ENCODE measurements at regions not wholly inside any gene's neighbourhood (a gene's known extent, or its start where the extent isn't known, plus 50 kb on each side); places are given as distances from the start of the nearest gene placed in this dataset.

GRCh38 chr4:96342790-96343455 is 503.0 kb downstream of the PDHA2 start:
- no peak for DNase-seq
- CTCF ChIA-PET, result no interaction called here
- Mint-ChIP-seq H3K36me3 (ENCODE audit: insufficient read depth, unreplicated experiment) (no peaks in the 10 kb centered on the region), H3K27me3 (ENCODE audit: insufficient read depth, unreplicated experiment) (no peaks in the 10 kb centered on the region), H3K4me3 (ENCODE audit: unreplicated experiment) (no peak overlapping the region), H3K9me3 (ENCODE audit: unreplicated experiment) (no peaks in the 10 kb centered on the region), H3K27ac (ENCODE audit: unreplicated experiment) (no peak overlapping the region), H3K4me1 (ENCODE audit: low read depth, unreplicated experiment) (no peaks in the 10 kb centered on the region)
- no peak for TF ChIP-seq CTCF (IDR thresholded peaks at IDR 0.05; ENCODE audit: insufficient read depth in 1 of 2, low read depth in 1 of 2, low read length in 1 of 2, severe bottlenecking in 1 of 2, unreplicated experiment in 1 of 2)
- BruUV-seq (replicated peaks), result no TSS peak
- Histone ChIP-seq H3K4me3 (ENCODE audit: low read depth, low read length) (no peak overlapping the region), H3K4me1 (no peaks in the 10 kb centered on the region), H3K27me3 (replicated peaks; ENCODE audit: control insufficient read depth, insufficient read depth, low read length) (no peaks in the 10 kb centered on the region), H3K36me3 (ENCODE audit: control insufficient read depth, insufficient read depth, low read length) (no peaks in the 10 kb centered on the region), H3K9me3 (no peaks in the 10 kb centered on the region)
- POLR2A ChIA-PET, result no interaction called here
- intact Hi-C loops (cut with micrococcal nuclease; ENCODE audit: unreplicated experiment), result no loop called here

- Histone ChIP-seq H3K27me3 (replicated peaks; ENCODE audit: control insufficient read depth, insufficient read depth, low read length) (no peaks in the 10 kb centered on the region), H3K36me3 (ENCODE audit: control insufficient read depth, insufficient read depth, low read length) (no peaks in the 10 kb centered on the region), H3K4me3 (ENCODE audit: low read depth, low read length) (no peak overlapping the region), H3K9me3 (no peaks in the 10 kb centered on the region), H3K4me1 (no peaks in the 10 kb centered on the region)
- no peak overlapping the region for H3K27ac Mint-ChIP-seq (ENCODE audit: unreplicated experiment)
- no peaks in the 10 kb centered on the region for H3K36me3 Mint-ChIP-seq (ENCODE audit: insufficient read depth, unreplicated experiment)
- H3K4me3 Mint-ChIP-seq (ENCODE audit: unreplicated experiment), result no peak overlapping the region
- intact Hi-C loops (cut with micrococcal nuclease; ENCODE audit: unreplicated experiment), result no loop called here
- no peak for TF ChIP-seq CTCF (IDR thresholded peaks at IDR 0.05; ENCODE audit: insufficient read depth in 1 of 2, low read depth in 1 of 2, low read length in 1 of 2, severe bottlenecking in 1 of 2, unreplicated experiment in 1 of 2)
- ChIA-PET POLR2A (no interaction called here), CTCF (no interaction called here)
- no peaks in the 10 kb centered on the region for H3K4me1 Mint-ChIP-seq (ENCODE audit: low read depth, unreplicated experiment)
- no peak for DNase-seq
- no peaks in the 10 kb centered on the region for H3K9me3 Mint-ChIP-seq (ENCODE audit: unreplicated experiment)
- no peaks in the 10 kb centered on the region for H3K27me3 Mint-ChIP-seq (ENCODE audit: insufficient read depth, unreplicated experiment)
- no TSS peak for BruUV-seq (replicated peaks)
These were observed 503.9 kb downstream of the PDHA2 start for GRCh38 chr4:96343836-96344235.

- Histone ChIP-seq H3K9me3 (no peaks in the 10 kb centered on the region), H3K4me1 (no peaks in the 10 kb centered on the region; the same call in 1 of the 2 replicates), H3K27me3 (replicated peaks; ENCODE audit: control insufficient read depth, insufficient read depth, low read length) (no peaks in the 10 kb centered on the region), H3K4me3 (ENCODE audit: low read depth, low read length) (no peak overlapping the region), H3K36me3 (ENCODE audit: control insufficient read depth, insufficient read depth, low read length) (no peaks in the 10 kb centered on the region)
- TF ChIP-seq CTCF (IDR thresholded peaks at IDR 0.05; ENCODE audit: insufficient read depth in 1 of 2, low read depth in 1 of 2, low read length in 1 of 2, severe bottlenecking in 1 of 2, unreplicated experiment in 1 of 2), result no peak
- ChIA-PET POLR2A (no interaction called here), CTCF (no interaction called here)
- H3K4me1 Mint-ChIP-seq (ENCODE audit: low read depth, unreplicated experiment), result no peaks in the 10 kb centered on the region
- DNase-seq, result no peak
- BruUV-seq (replicated peaks), result no TSS peak
- intact Hi-C loops (cut with micrococcal nuclease; ENCODE audit: unreplicated experiment), result no loop called here
- H3K27ac Mint-ChIP-seq (ENCODE audit: unreplicated experiment), result no peak overlapping the region
- no peak overlapping the region for H3K4me3 Mint-ChIP-seq (ENCODE audit: unreplicated experiment)
- no peaks in the 10 kb centered on the region for H3K36me3 Mint-ChIP-seq (ENCODE audit: insufficient read depth, unreplicated experiment)
- H3K9me3 Mint-ChIP-seq (ENCODE audit: unreplicated experiment), result no peaks in the 10 kb centered on the region
- no peaks in the 10 kb centered on the region for H3K27me3 Mint-ChIP-seq (ENCODE audit: insufficient read depth, unreplicated experiment)
These were observed 507.7 kb downstream of the PDHA2 start for GRCh38 chr4:96347582-96347981.
